Coronary artery (tissue), 2 donors: ENCODE measurements at regions not wholly inside any gene's neighbourhood (a gene's known extent, or its start where the extent isn't known, plus 50 kb on each side); places are given as distances from the start of the nearest gene placed in this dataset.

ENCODE experiments used
- DNase-seq: peaks from one replicate; pipeline ENCODE4 v3.0.0-alpha.2; 2017; ENCODE audit warnings: low spot score
- H3K27ac ChIP-seq, 2 donors: fragments of 200-600 bp; sonication (generic); one replicate each; pipeline ENCODE4 v1.5.1; 2016 to 2019
- H3K4me3 ChIP-seq: fragments of 200-600 bp; sonication (generic); 2 replicates; pipeline ENCODE4 v1.5.1; 2016; ENCODE audit warnings: mild to moderate bottlenecking, moderate library complexity
- CTCF ChIP-seq: fragments of 200-600 bp; sonication (generic); IDR thresholded peaks from one replicate; pipeline ENCODE4 v1.5.1; 2019; ENCODE audit warnings: antibody characterized with exemption

- TF ChIP-seq CTCF = no peak
- no peak overlapping the region for H3K4me3 ChIP-seq
- DNase-seq = no peak
- no peak overlapping the region for H3K27ac ChIP-seq
Observed at GRCh38 chr3:86733257-86733656, 257.7 kb downstream of the VGLL3 start.

DNA sequence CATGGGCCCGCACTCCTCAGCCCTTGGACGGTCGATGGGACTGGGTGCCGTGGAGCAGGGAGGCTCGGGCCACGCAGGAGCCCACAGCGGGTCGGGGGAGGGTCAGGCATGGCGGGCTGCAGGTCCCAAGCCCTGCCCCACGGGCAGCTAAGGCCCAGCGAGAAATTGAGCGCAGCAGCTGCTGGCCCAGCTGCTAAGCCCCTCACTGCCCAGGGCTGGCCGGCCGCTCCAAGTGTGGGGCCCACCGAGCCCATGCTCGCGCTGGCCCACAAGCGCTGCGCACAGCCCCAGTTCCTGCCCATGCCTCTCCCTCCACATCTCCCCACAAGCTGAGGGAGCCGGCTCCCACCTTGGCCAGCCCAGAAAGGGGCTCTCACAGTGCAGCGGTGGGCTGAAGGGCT lies 259.4 kb downstream of the VGLL3 start:
- H3K4me3 ChIP-seq = no peak overlapping the region
- no peak for DNase-seq
- no peak for TF ChIP-seq CTCF
- H3K27ac ChIP-seq = no peak overlapping the region

DNA sequence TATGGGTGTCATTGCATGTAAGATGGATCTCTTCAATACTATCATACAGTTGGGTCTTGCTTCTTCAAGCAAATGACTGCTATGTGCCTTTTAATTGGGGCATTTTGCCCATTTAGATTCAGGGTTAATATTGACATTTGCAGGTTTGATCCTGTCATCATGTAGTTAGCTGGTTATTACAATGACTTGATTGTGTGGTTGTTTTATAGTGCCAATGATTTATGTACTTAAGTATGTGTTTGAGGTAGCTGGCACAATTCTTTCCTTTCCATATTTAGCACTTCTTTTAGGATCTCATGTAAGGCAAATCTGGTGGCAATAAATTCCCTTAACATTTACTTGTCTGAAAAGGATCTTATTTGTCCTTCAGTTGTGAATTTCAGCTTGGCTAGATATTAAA lies 267.5 kb downstream of the VGLL3 start:
- no peak overlapping the region for H3K4me3 ChIP-seq
- no peak overlapping the region for H3K27ac ChIP-seq
- TF ChIP-seq CTCF = no peak
- no peak for DNase-seq

- Histone ChIP-seq H3K4me3 (no peak overlapping the region), H3K27ac (no peak overlapping the region)
- no peak for TF ChIP-seq CTCF
- DNase-seq = no peak
Observed at GRCh38 chr3:86711634-86712033, 279.3 kb downstream of the VGLL3 start.

DNA sequence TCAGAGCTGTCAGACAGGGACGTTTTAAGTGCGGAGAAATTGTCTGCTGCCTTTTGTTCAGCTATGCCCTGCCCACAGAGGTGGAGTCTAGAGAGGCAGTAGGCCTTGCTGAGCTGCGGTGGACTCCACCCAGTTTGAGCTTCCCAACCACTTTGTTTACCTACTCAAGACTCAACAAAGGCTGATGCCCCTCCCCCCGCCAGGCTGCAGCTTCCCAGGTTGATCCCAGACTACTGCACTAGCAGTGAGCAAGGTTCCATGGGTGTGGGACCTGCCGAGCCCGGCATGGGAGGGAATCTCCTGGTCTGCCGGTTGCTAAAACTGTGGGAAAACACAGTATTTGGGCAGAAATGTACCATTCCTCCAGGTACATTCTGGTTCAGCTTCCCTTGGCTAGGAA lies 282.1 kb downstream of the VGLL3 start:
- TF ChIP-seq CTCF = no peak
- DNase-seq = no peak
- Histone ChIP-seq H3K4me3 (no peak overlapping the region), H3K27ac (no peak overlapping the region)

GRCh38 chr3:86702381-86702958 lies 288.5 kb downstream of the VGLL3 start:
- H3K4me3 ChIP-seq = no peak overlapping the region
- no peak for DNase-seq
- TF ChIP-seq CTCF = peak; percentile 24

DNA sequence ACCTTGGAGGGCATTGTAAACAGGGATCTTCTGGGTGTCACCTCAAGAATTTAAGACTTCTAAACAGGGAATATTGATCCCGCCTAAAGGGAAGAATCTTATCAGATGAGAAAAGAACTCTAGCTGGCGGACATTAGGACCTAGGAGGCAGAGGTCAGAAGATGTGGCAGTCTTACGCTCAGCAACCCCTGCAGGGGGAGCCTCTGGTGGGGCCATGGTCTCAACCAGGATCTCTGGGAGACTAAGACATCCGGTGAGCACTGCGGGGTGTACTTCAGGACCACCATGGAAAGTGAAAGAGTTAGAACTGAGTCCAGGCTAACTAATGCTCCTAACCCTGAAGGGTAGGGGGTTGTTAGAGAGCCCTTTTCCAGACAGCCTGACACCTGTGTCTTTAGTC lies 295.2 kb downstream of the VGLL3 start:
- Histone ChIP-seq H3K4me3 (no peak overlapping the region), H3K27ac (no peak overlapping the region)
- no peak for DNase-seq
- TF ChIP-seq CTCF = no peak

More at GRCh38 chr3:86702381-86702958, 288.5 kb downstream of the VGLL3 start:
- no peak overlapping the region for H3K27ac ChIP-seq
